Small intestine (tissue), 7 donors: ENCODE measurements at regions not wholly inside any gene's neighbourhood (a gene's known extent, or its start where the extent isn't known, plus 50 kb on each side); places are given as distances from the start of the nearest gene placed in this dataset.

Experiments
- DNase-seq, 2 donors: peaks; one replicate each; pipeline versions ENCODE4 v3.0.0 to v3.0.0-alpha.2; 2013
- FAIRE-seq: peaks from 2 replicates; lab custom pipeline; 2012; peaks lifted over from hg19 to GRCh38; lab: Jason Lieb, UNC
- H3K27ac ChIP-seq, 3 donors: one replicate each; pipeline ENCODE4 v1.5.1; 2013; ENCODE audit warnings: low read length in 2 of 3, mild to moderate bottlenecking in 2 of 3, control low read depth in 1 of 3, inconsistent platforms in 1 of 3, low read depth in 1 of 3, moderate library complexity in 1 of 3
- H3K27me3 ChIP-seq, 3 donors: one replicate each; pipeline ENCODE4 v1.6.1; 2013; ENCODE audit warnings: low read length in 3 of 3, inconsistent platforms in 1 of 3; ENCODE audit not compliant: control insufficient read depth in 3 of 3, insufficient read depth in 3 of 3
- H3K36me3 ChIP-seq, 3 donors: one replicate each; pipeline ENCODE4 v1.6.1; 2013; ENCODE audit warnings: low read length in 3 of 3, inconsistent platforms in 1 of 3, low read depth in 1 of 3, mild to moderate bottlenecking in 1 of 3, moderate library complexity in 1 of 3; ENCODE audit not compliant: control insufficient read depth in 3 of 3, insufficient read depth in 2 of 3
- H3K4me1 ChIP-seq, 3 donors: one replicate each; pipeline ENCODE4 v1.6.1; 2013; ENCODE audit warnings: low read length in 2 of 3, inconsistent platforms in 1 of 3, low read depth in 1 of 3, mild to moderate bottlenecking in 1 of 3, moderate library complexity in 1 of 3; ENCODE audit not compliant: control insufficient read depth in 3 of 3, insufficient read depth in 2 of 3
- H3K4me3 ChIP-seq, 3 donors: one replicate each; pipeline ENCODE4 v1.5.1; 2013; ENCODE audit warnings: low read length in 3 of 3, control low read depth in 1 of 3, inconsistent platforms in 1 of 3, low read depth in 1 of 3, mild to moderate bottlenecking in 1 of 3, moderate library complexity in 1 of 3
- H3K9me3 ChIP-seq, 2 donors: one replicate each; pipeline ENCODE4 v1.6.1; 2013; ENCODE audit warnings: low read depth in 1 of 2, low read length in 1 of 2; ENCODE audit not compliant: control insufficient read depth in 2 of 2, insufficient read depth in 1 of 2
- WGBS, 3 donors: extraction: QIAGEN DNeasy Blood & Tissue Kit; methylation state at CpG; one replicate each; pipeline ENCODE4 v1.1.7; 2013; 5-methylcytosine and 5-hydroxymethylcytosine counted together
- donor health status: healthy with polysubstance abuse.
- donor health status: control.
- donor health status: control.
- donor health status: Bipolar disorder and iron deficiency.
- donor health status: healthy.

DNA sequence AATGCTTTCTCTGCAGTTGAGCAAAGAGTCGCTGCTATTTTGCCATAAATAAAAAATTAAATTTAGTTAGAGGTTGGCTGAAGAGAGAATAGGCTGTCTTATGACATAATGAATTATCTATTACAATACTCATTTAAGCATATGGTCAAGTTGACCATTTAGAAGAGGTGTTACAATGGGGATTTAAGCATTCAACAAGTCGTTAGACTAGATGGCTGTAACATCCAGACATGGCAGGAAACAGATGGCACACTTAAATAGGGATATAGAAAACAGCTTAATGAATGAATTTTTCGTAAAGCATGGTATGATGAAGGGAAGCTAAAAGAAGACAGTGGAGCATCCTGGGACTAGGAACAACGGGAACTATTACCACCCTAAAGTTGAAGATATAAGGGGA is 160.3 kb upstream of the PTPRD start:
- WGBS, 3 donors, result 46 to 56% (median 48%) methylated on average over 4 of the region's 4 CpGs
- FAIRE-seq, result no peak

DNA sequence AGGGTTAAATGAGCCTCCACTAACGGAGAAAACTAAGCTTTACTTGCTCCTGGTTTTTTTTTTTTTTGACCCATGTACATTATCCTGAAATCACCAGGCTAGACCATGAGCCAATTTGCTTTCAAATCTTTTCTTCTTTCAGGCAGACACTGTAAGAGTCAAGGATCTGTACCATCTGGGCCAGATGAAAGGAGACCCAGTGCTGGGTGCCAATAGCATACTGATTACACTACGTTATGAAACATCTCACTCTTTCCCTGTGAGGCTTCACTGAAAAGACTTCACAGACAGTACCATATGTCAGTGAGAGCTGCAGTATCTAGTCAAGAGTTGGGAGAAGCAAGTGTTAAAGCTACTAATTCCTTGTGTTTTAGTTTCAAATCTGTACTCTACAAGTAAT is 161.2 kb upstream of the PTPRD start:
- Histone ChIP-seq H3K9me3 (peaks cover 0 to 4% of the 10 kb centered on the region in 2 donors), H3K27ac (no peak overlapping the region), H3K36me3 (no peaks in the 10 kb centered on the region), H3K4me3 (no peak overlapping the region), H3K4me1 (no peaks in the 10 kb centered on the region), H3K27me3 (no peaks in the 10 kb centered on the region)
- WGBS, 3 donors, result 35 to 57% (median 56%) methylated on average over 2 of the region's 2 CpGs
- no peak for FAIRE-seq
- no peak for DNase-seq

More for the DNA sequence above, 160.3 kb upstream of the PTPRD start:
- DNase-seq, result no peak
- Histone ChIP-seq H3K9me3 (peaks cover 0 to under 1% of the 10 kb centered on the region in 2 donors), H3K4me3 (no peak overlapping the region), H3K27me3 (no peaks in the 10 kb centered on the region), H3K27ac (no peak overlapping the region), H3K36me3 (no peaks in the 10 kb centered on the region), H3K4me1 (no peaks in the 10 kb centered on the region)

DNA sequence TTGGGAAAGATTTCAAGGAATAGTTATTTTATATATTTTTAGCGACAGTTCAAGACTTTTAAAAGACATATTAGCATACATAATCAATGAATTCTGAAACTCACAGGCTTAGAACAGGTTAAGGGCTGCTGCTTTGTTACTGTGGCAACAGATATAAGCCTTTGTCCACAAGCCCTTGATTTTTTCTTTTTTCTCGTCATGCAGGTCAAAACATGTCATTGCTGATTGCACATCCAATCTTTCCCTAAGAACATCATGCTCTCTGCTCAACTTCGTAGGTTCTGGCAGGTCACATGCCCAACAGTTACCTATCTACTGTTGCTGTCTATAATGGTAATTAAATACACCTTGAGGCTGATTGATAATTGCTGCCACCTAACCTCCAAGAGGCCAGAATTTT is 172.5 kb upstream of the PTPRD start:
- Histone ChIP-seq H3K27ac (no peak overlapping the region), H3K9me3 (peaks cover 0 to 4% of the 10 kb centered on the region in 2 donors), H3K36me3 (no peaks in the 10 kb centered on the region), H3K27me3 (no peaks in the 10 kb centered on the region), H3K4me1 (no peaks in the 10 kb centered on the region), H3K4me3 (no peak overlapping the region)
- WGBS, 3 donors, result 26 to 54% (median 38%) methylated on average over 3 of the region's 3 CpGs
- FAIRE-seq, result no peak
- DNase-seq, result no peak

DNA sequence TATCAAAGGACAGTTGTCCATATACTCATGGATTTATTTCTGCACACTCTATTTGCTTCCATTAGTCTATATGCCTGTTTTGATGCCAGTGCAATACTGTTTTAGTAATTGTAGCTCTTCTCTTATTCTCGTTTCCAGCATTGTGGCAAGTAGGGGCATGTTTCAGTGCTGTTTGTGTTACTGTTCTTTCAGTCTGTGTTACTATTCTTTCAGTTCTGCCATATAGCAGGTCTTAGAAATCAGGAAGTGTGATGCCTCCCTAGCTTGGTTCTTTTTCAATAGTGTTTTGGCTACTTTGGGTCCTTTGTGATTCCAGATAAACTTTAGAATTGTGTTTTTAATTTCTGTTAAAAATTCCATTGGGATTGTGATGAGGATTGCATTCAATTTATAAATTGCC is 180.5 kb upstream of the PTPRD start:
- peaks cover 0 to 19% of the 10 kb centered on the region in 2 donors for H3K9me3 ChIP-seq
- no peak for FAIRE-seq

DNA sequence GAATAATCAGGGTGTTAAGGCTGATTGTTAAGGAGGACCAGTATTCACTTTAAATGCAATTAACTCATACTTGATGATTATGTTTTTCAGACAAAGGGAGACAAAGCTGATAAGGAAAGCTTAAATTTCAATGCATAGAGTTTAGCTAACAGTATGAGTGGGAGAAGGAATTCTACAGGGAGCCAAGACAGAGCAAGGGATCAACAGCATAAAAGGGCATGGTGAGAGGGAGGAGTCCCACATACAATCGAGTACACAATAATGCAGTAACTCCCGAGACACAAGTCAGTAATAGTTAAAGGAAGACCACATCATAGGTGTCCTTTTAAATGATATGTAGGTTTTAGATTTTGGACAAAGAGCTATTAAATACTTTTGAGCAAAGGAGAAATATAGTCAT is 191.7 kb upstream of the PTPRD start:
- 69 to 78% (median 75%) methylated on average over 2 of the region's 2 CpGs for WGBS, 3 donors
- FAIRE-seq, result no peak

More for the DNA sequence above, 180.5 kb upstream of the PTPRD start:
- H3K27me3 ChIP-seq, result no peaks in the 10 kb centered on the region
- H3K27ac ChIP-seq, result no peak overlapping the region
- DNase-seq, result no peak
- 21 to 49% (median 22%) methylated on average over 1 of the region's 1 CpG for WGBS, 3 donors
- no peak overlapping the region for H3K4me3 ChIP-seq
- H3K4me1 ChIP-seq, result no peaks in the 10 kb centered on the region
- H3K36me3 ChIP-seq, result no peaks in the 10 kb centered on the region

DNA sequence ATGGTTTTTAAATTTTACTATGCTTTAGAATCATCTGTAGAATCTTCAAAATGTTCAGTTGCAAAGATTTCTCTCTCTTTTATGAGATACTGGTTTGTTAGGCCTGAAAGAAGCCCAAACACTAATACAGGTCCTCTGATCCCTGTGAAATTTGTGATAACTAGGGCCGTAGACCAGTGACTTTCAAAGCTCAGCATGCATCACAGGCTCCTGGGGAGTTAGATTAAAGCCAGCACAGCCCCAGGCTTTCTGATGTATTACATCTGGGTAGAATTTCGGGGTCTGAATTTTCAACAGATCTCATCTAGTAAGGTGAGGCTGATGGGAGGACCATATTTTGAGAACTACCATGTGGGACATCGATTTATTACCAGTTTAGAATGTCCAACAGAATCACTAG is 194.1 kb upstream of the PTPRD start:
- FAIRE-seq, result no peak
- Histone ChIP-seq H3K9me3 (no peaks in the 10 kb centered on the region), H3K36me3 (no peaks in the 10 kb centered on the region), H3K27ac (no peak overlapping the region), H3K4me3 (no peak overlapping the region), H3K27me3 (no peaks in the 10 kb centered on the region), H3K4me1 (no peaks in the 10 kb centered on the region)
- 55 to 69% (median 59%) methylated on average over 3 of the region's 3 CpGs for WGBS, 3 donors
- DNase-seq, result no peak

More for the DNA sequence above, 191.7 kb upstream of the PTPRD start:
- Histone ChIP-seq H3K27ac (no peak overlapping the region), H3K36me3 (no peaks in the 10 kb centered on the region), H3K4me1 (no peaks in the 10 kb centered on the region), H3K9me3 (no peaks in the 10 kb centered on the region), H3K4me3 (no peak overlapping the region), H3K27me3 (no peaks in the 10 kb centered on the region)
- DNase-seq, result no peak

DNA sequence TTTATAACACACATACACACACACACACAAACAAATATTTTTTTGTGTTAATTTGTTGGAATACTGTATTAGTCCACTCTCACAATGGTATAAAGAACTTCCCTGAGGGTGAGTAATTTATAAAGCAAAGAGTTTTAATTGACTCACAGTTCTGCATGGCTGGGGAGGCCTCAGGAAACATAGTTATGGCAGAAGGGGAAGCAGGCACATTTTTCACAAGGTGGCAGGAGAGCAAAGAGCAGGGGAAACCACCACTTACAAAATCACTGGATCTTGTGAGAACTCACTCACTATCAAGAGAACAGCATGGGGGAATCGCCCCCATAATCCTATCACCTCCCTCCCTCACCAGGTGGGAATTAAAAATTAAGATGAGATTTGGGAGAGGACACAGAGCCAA is 205.4 kb upstream of the PTPRD start:
- Histone ChIP-seq H3K27ac (no peak overlapping the region), H3K4me1 (no peaks in the 10 kb centered on the region), H3K36me3 (no peaks in the 10 kb centered on the region), H3K4me3 (no peak overlapping the region), H3K27me3 (no peaks in the 10 kb centered on the region), H3K9me3 (peaks cover 0 to 2% of the 10 kb centered on the region in 2 donors)
- DNase-seq (no peak), FAIRE-seq (no peak)
- WGBS, 3 donors, result 29 to 53% (median 50%) methylated on average over 1 of the region's 1 CpG

DNA sequence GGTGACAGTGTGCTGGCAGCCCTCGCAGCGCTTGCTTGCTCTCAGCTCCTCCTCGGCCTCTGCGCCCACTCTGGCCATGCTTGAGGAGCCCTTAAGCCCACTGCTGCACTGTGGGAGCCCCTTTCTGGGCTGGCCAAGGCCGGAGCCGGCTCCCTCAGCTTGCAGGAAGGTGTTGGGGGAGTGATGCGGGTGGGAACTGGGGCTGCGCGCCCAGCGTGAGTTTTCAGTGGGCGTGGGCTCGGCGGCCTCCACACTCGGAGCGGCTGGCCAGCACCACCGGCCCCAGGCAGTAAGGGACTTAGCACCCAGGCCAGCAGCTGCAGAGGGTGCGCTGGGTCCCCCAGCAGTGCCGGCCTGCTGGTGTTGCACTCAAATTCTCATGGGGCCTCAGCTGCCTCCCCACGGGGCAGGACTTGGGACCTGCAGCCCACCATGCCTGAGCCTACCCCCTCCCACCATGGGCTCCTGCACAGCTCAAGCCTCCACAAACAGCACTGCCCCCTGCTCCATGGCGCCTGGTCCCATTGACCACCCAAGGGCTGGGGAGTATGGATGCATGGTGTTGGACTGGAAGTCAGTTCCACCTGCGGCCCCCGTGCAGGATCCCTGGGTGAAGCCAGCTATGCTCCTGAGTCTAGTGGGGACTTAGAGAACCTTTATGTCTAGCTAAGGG is 223.1 kb upstream of the PTPRD start:
- H3K27ac ChIP-seq, result no peak overlapping the region
- H3K4me3 ChIP-seq, result no peak overlapping the region
- H3K4me1 ChIP-seq, result no peaks in the 10 kb centered on the region
- FAIRE-seq, result no peak
- no peak for DNase-seq
- no peaks in the 10 kb centered on the region for H3K27me3 ChIP-seq
- WGBS, 3 donors, result 92 to 94% (median 94%) methylated on average over 19 to 22 of the region's 22 CpGs
- no peaks in the 10 kb centered on the region for H3K36me3 ChIP-seq
- peaks cover 2 to 6% of the 10 kb centered on the region in 2 donors for H3K9me3 ChIP-seq

DNA sequence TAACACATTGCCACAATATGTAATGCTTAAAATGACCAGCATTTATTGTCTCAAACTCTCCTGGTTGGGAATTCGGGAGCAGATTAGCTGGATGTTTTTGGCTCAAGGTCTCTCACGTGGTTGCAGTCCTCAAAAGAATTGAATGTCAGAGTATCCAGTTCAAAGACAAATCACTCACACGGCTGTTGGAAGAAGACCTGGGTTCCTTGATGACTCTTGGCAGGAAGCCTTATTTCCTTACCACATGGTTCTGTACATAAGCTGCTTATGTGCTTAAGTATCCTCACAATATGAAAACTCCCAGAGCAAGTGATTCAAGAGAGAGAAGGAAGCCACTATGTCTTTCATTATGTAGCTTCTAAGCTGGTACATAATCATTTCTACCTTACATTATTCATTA is 230.3 kb upstream of the PTPRD start:
- FAIRE-seq (no peak), DNase-seq (no peak)
- Histone ChIP-seq H3K4me3 (no peak overlapping the region), H3K27ac (no peak overlapping the region), H3K4me1 (no peaks in the 10 kb centered on the region), H3K9me3 (no peaks in the 10 kb centered on the region), H3K27me3 (no peaks in the 10 kb centered on the region), H3K36me3 (no peaks in the 10 kb centered on the region)
- WGBS, 3 donors, result 44 to 59% (median 58%) methylated on average over 3 of the region's 3 CpGs
